ENCODE measurements at regions not wholly inside any gene's neighbourhood (a gene's known extent, or its start where the extent isn't known, plus 50 kb on each side); places are given as distances from the start of the nearest gene placed in this dataset.

DNA sequence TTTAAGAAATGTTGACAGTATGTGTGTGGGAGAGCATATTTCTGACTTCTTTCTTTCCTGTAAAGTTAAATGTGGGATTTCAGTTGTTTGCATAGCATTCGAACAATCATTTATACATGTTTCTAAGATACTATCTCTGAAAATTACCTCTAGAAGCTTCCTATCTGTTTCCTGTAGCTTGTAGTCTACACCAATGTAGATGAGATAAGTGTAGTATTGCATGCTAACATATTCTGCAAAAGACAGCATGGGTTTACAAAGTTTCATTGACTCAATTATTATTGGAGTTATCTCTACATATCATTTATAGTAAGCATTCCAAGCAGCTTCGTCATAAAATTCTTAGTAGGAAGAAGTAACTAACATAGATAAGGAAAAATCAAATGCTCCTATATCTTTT is 98.9 kb upstream of the DPYD start:
- no peak for DNase-seq

DNA sequence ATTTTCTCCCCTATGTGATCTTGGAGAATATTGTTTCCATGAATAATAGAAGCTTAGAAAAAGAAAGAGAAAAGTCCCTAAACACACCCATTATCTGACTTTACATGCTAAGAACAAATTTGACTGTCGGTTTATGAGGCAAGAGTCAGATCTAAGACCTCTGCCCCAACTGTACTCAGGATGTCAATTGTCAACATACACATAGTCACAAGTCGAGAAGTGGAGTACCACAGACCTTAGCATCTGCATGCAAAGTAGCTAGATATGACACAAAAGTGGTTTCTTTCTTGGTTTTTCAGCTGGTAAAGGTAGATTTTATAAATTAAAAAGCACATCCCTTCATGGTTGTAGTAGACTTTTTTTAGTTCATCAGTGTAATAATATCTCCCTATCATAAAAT is 97.2 kb upstream of the DPYD start:
- no peak for DNase-seq

DNA sequence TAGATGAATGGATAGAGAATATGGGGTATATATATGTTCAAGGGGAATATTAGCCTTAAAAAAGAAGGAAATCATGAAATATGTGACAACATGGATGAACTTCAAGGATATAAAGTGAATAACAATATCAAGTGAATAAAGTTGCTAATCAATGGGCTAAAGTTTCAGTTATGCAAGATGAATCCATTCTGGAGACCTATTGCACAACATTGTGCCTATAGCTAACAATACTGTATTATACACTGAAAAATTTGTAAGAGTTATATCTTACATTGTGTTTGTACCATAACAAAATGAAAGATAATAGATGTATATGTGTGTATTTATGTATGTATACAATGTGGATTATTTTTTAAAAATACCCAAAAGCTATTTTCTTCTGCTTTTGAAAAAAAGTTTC is 96.3 kb upstream of the DPYD start:
- no peak for DNase-seq

DNA sequence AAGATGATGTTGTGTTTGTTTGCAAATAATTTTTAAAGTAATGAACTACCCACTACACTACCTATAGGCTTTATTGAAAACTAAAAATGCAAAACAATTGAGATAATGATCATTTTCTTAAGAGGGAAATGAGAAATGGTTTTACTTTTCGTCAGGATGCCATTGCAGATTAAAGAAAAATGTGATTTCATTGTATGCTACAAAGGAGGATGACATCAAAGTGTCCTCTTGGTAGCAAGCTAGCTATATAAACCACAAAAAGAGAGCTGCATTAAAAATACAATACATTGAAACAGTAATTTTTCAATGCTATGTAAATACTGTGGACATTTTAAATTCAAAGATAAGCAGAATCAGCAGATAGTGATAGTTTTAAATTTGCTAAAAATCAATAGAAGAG is 87.5 kb upstream of the DPYD start:
- no peak for DNase-seq

DNA sequence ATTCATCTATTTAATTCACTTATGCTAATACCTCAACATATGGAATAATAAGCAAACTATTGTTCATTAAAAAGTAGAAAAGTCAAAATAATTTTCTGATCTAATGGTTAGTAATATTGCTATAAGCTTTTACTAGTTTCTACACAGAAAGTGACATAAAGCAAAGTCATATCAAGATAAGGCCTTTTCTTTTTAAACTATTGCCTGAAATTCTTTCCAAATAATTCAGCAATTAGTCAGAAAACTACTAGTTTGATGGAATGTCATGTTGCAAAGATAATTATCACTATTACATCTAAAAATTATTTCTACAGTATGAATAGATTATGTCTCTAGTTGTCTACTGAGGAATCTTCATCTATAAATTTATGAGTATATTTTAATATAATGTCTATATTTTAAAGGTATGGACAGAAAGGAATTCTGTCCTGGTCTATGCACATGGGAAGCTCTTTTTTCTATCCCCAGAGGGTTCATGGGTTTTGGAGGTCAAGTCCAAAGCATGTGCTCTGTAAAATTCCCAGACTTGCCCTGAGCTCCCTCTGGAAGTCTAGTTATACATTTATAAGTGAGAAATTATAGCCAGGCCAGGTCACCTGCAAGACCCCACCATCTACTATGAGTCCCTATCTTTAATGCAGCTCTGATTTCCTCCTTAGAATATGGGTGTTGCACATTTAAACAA is 84.6 kb upstream of the DPYD start:
- DNase-seq = no peak

DNA sequence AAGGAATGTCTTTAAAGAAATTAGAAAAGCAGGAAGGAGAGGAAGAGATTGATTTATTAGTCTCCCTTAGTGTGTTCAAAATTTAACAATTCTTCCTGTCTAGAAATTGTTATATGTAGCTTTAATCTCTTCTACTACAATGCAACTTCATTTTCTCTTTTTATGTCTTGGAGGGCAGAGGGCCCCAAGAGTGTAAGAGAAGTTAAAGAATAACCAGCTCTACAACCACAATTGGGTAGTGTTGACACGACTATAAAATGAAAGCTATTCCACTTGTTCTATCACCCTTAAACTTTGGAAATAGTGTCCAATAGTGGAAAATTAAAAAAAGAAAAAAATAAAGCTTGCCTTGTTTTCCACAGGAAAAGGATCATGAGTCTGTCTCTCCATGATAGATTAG is 82.6 kb upstream of the DPYD start:
- no peak for DNase-seq

DNA sequence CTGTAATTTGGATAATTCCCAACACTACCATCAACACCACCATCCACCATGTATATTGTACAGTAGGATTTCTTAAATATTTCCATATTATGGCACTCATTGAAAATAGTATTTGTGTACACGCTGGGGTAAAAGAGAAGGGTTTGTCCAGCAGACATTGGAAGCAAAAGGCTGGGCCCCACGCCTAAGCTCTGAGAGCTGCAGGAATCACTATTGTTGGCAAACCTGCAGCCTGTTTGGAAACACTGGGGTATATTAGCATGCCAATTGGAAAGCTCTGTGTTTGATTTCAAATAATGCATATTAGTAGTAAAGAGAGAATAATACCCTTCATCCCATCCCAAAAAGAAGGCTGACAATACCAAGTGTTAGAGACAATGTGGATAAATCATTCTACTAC is 81.5 kb upstream of the DPYD start:
- no peak for DNase-seq

DNA sequence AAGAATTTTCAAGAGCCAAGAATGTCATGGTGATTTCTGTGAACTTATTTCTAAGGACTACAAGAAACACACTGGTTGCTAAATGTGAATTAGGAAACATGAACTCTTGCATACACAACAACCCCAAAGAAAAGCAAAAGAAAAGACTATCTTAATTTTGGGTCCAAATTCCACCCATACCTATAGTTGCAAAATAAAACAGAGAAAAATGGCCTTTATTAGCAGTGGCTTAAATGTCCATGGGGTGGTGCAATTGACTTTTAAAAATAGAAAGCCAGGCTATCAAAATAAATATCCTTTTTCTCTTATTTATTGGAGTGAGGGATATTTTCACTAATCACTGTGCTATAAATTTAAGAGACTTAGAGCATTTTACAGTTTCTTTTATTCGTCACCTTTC is 80.9 kb upstream of the DPYD start:
- DNase-seq = no peak

DNA sequence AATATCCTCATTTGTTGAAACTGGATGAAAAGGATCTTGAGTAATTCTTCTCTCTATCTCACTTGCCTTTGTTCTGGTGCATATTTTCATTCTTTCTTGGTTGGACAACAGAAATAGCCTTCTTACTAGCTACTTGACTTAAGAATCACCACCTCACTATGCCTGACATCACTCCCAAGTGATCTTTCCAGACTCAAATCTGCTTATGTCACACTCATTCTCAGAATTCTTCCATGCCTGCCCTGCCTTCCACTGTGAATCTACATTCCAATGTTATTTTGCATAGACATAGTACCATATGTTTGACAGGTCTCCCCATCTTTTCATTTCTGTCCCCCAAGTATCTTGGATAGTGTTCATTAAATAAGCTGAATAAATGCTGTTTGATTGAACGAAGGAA is 78.5 kb upstream of the DPYD start:
- DNase-seq = no peak

DNA sequence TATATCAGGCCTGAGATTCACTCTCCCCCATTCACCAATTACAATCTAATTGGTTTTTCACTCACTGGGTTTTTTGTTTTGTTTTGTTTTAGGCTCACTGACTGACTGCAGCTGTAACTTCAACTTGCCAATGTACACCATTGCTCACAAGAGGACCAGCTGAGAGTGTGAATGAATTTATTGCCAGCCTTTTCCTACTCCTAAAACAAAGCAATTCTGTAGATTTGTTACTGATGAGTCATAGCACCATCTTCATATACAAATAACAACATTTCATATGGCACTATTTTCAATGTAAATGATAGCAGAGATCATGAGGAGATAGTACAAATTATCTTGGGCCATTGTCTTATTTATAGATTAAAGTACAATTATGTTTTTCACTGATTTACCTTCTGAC is 76.0 kb upstream of the DPYD start:
- DNase-seq = no peak

DNA sequence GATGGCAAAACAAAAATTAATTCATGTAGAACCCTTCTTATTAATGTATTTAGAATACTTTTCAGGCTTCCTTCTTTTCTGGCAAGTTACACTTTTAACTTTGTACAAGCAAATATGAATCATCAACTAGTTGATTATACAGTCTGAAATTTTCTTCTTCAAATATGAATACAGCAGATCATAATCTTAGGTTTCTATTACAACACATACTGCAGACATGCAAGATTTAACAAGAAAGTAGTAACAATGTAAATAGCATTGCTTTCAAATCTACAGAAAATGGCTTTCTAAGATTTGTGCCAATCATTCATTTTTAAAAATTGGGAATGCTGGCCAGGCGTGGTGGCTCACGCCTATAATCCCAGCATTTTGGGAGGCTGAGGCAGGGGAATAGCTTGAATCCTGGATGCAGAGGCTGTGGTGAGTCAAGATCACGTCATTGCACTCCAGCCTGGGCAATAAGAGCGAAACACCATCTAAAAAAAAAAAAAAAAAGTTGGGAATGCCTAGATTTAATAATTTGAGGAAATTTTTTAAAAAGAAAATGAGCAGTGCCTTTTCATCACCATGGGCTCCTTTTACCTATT is 68.4 kb upstream of the DPYD start:
- no peak for DNase-seq

DNA sequence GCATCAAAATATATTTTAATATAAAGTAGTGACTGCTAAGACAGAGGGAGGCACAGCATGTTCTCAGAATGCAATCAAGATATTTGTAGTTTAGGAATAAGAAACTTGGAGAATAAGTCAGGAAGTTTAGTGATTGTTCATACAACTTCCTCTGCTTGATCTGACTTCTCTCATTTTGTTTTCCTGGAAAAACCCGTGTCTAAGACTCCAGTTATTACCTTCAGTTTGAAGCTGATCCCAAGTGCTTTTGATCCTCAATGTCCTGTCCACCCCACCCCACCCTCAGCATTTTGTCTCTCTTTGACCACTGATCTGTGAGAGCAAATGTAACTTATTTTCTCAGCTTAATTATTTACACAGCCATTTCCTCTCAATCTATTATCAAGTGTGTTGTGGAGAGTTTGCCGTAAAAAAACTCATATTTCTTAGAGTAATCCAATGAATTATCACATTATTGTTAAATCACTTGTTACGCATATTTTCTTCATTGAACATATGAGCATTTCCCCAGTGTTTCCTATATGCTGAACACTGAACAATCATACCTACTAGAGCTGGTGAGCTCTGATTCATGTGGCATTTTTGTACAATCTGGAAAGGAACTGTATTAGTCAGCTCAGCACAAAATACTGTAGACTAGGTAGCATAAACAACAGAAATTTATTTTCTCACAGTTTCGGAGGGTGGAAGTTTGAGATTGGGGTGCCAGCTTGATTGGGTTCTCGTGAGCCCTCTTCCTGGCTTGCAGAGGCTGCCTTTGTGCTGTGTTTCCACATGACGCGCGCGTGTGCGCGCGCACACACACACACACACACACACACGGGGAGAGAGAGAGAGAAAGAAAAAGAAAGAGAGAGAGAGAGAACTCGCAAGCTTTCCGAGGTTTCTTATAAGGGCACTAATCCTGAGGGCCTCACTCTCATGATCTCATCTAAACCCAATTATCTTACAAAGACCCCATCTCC is 65.5 kb upstream of the DPYD start:
- DNase-seq = no peak

DNA sequence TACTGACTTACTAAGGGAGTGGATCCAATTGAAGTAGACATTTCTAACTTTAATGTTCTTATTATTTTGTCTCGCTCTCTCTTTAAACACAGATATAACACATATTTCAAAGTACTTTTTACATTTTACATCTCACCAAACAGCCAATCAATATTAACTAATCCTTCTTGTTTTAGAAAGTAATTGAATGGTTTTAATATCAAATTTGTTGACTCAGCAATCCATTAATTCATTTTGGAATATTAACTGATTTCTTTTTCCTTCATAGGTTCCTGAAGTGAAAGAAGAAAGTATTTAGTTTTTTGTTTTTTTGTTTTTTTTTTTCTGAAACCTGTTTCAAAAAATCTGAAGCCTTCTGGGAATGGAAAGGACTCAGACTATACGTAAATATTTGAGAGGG is 62.3 kb upstream of the DPYD start:
- DNase-seq = no peak

DNA sequence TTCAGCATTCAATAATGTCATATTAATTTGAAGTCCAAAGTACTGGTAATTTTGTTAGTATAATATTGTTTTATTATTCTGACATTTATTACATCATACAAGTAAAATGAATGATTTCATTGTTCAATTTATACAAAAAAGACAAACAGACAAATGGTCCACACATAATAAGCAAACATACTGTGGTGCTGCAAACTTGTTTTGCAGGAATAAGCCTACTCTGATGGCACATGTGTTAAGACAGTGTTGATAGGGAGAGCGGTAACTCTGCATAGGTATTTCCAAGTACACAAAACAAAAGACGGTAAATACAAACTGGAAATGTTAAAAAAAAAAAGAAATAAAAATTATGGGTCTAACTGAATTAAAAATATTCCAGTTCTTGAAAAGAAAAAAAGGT is 59.7 kb upstream of the DPYD start:
- no peak for DNase-seq

DNA sequence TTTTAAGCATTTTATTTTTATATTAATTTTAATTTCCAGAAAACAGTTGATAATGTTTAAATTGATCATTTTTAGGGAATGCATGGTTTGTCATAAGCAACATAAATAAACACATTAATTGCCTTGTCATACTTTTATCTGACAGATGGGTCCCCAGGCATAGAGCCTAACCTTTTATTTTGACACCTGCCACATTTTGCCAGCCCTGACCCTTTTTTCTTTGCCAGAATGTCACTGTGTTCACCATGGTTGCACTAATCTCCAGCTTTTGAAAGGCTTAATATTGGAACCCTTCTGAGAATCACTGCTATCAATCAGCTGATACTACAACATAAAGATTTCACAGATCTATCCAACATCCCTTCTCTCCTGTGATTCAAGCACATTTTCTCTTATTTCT is 56.0 kb upstream of the DPYD start:
- DNase-seq = no peak
